K562 (cell line): ENCODE measurements at regions not wholly inside any gene's neighbourhood (a gene's known extent, or its start where the extent isn't known, plus 50 kb on each side); places are given as distances from the start of the nearest gene placed in this dataset.

ENCODE experiments used
- ATAC-seq: fragments of 200-7000 bp; cut with Tn5 transposase; 3 replicates; pipeline ENCODE4 v1.9.1; 2020; ENCODE audit warnings: moderate library complexity
- BruUV-seq: library from RNA; stranded (reverse); fragments of 400-500 nt; replicated peaks from 2 replicates; lab custom pipeline; 2021; lab: Mats Ljungman, UMichigan
- CTCF ChIA-PET: fragments of 300-600 bp; formaldehyde crosslinking; extraction: SDS; loops from one replicate; lab custom pipeline; 2021; ENCODE audit warnings: low intra/inter-chr PET ratio; lab: Yijun Ruan, JAX
- POLR2A ChIA-PET: fragments of 300-600, 350-650 bp; sonication (Branson Sonifier 250); formaldehyde crosslinking; extraction: SDS; loops from one replicate; lab custom pipeline; 2021; ENCODE audit warnings: antibody characterized with exemption, inconsistent platforms; lab: Yijun Ruan, JAX
- DNase-seq, 4 experiments: peaks; one replicate each; pipeline versions ENCODE4 v3.0.0 to v3.0.0-alpha.2; 2011 to 2018; ENCODE audit warnings: low spot score in 3 of 4, mixed read lengths in 3 of 4; ENCODE audit errors: extremely low read depth in 1 of 4
- FAIRE-seq: peaks from 2 replicates; lab custom pipeline; 2011; peaks lifted over from hg19 to GRCh38; lab: Jason Lieb, UNC
- H2AFZ ChIP-seq: 2 replicates; pipeline ENCODE4 v1.6.0; 2011; ENCODE audit warnings: low read depth, low read length, control low read depth, inconsistent platforms
- H3K27ac ChIP-seq: fragments of 200-600 bp; 3 replicates; pipeline ENCODE4 v1.8.0; 2011; ENCODE audit warnings: low read depth, mild to moderate bottlenecking, control low read depth, inconsistent platforms, low read length, moderate library complexity, mixed read lengths; ENCODE audit errors: extremely low read depth
- H3K27me3 ChIP-seq, 2 experiments: fragments of 300-600 bp in 1 of 2; 2 replicates in 1 of 2; 3 replicates in 1 of 2; pipeline versions ENCODE4 v1.6.0 to v1.8.0; 2011; ENCODE audit warnings: inconsistent platforms in 2 of 2, low read length in 2 of 2, mild to moderate bottlenecking in 1 of 2, mixed read lengths in 1 of 2, moderate library complexity in 1 of 2; ENCODE audit not compliant: control insufficient read depth in 2 of 2, insufficient read depth in 2 of 2
- H3K36me3 ChIP-seq: fragments of 300-600 bp; 3 replicates; pipeline ENCODE4 v1.8.0; 2011; ENCODE audit warnings: mild to moderate bottlenecking, low read length, inconsistent platforms; ENCODE audit not compliant: control insufficient read depth, insufficient read depth
- H3K4me1 ChIP-seq, 2 experiments: fragments of 200-600 bp in 1 of 2; replicated peaks in 1 of 2; 2 replicates in 1 of 2; 3 replicates in 1 of 2; pipeline versions ENCODE4 v1.5.1 to v1.8.0; 2011; ENCODE audit warnings: inconsistent platforms in 2 of 2, low read length in 2 of 2, mild to moderate bottlenecking in 1 of 2, mixed read lengths in 1 of 2, moderate library complexity in 1 of 2; ENCODE audit not compliant: control insufficient read depth in 2 of 2, insufficient read depth in 2 of 2
- H3K4me2 ChIP-seq: 2 replicates; pipeline ENCODE4 v1.6.1; 2011; ENCODE audit warnings: low read length, control low read depth, inconsistent platforms, mixed read lengths; ENCODE audit not compliant: insufficient read depth
- H3K4me3 ChIP-seq: fragments of 200-600 bp; sonication (generic), shearing (Covaris generic); 2 replicates; pipeline ENCODE4 v1.5.1; 2016; ENCODE audit warnings: control low read depth, inconsistent platforms
- H3K79me2 ChIP-seq: fragments of 200-600 bp; 3 replicates; pipeline ENCODE4 v1.8.0; 2011; ENCODE audit warnings: low read length, inconsistent platforms; ENCODE audit not compliant: control insufficient read depth, insufficient read depth
- H3K9ac ChIP-seq, 2 experiments: 2 replicates each; pipeline versions ENCODE4 v1.6.0 to v1.6.1; 2011; ENCODE audit warnings: low read depth in 2 of 2, low read length in 2 of 2, control low read depth in 1 of 2, inconsistent platforms in 1 of 2, mild to moderate bottlenecking in 1 of 2, mixed read lengths in 1 of 2; ENCODE audit not compliant: insufficient read depth in 1 of 2
- H3K9me1 ChIP-seq: one replicate; pipeline ENCODE4 v1.6.0; 2011; ENCODE audit warnings: inconsistent platforms, mild to moderate bottlenecking, low read length, moderate library complexity; ENCODE audit not compliant: control insufficient read depth, insufficient read depth
- H3K9me3 ChIP-seq: replicated peaks from 2 replicates; pipeline ENCODE4 v1.5.1; 2011; ENCODE audit warnings: low read depth, low read length, inconsistent platforms; ENCODE audit not compliant: control insufficient read depth, insufficient read depth
- H4K20me1 ChIP-seq: replicated peaks from 2 replicates; pipeline ENCODE4 v1.6.1; 2011; ENCODE audit warnings: low read length, inconsistent platforms, mixed read lengths; ENCODE audit not compliant: control insufficient read depth, insufficient read depth
- FOXK1 ChIP-seq: sonication (generic); formaldehyde crosslinking; IDR thresholded peaks from 2 replicates; pipeline ENCODE4 v1.8.0; 2022; ENCODE audit warnings: missing genetic modification reagents, mild to moderate bottlenecking, borderline replicate concordance
- KLF6 ChIP-seq: fragments of 250-450 bp; sonication (Bioruptor Pico); IDR thresholded peaks from 2 replicates; pipeline ENCODE4 v1.4.0; 2020; ENCODE audit warnings: mild to moderate bottlenecking, moderate library complexity, borderline replicate concordance
- MIER1 ChIP-seq: fragments of 450-650 bp; IDR thresholded peaks from 2 replicates; pipeline ENCODE4 v1.6.1; 2016; ENCODE audit warnings: antibody characterized with exemption, mild to moderate bottlenecking, low read depth
- PPARD ChIP-seq: fragments of 250-450 bp; sonication (Bioruptor Pico); IDR thresholded peaks from 2 replicates; pipeline ENCODE4 v1.8.0; 2022; ENCODE audit warnings: inconsistent platforms, mild to moderate bottlenecking, moderate library complexity
- RBFOX2 ChIP-seq: fragments of 200-400 bp; formaldehyde crosslinking; IDR thresholded peaks from 2 replicates; pipeline ENCODE4 v1.6.1; 2017; ENCODE audit warnings: low read depth, mild to moderate bottlenecking, low read length, moderate library complexity
- SAP30 ChIP-seq: fragments of 200-600 bp; sonication (generic); IDR thresholded peaks from 2 replicates; pipeline ENCODE4 v1.6.1; 2012; ENCODE audit warnings: borderline replicate concordance, low read depth, mild to moderate bottlenecking, moderate library complexity, low read length, control low read depth, inconsistent platforms; ENCODE audit not compliant: insufficient read depth, poor library complexity, severe bottlenecking
- SMARCB1 ChIP-seq: IDR thresholded peaks from 2 replicates; pipeline ENCODE4 v1.6.1; 2011; ENCODE audit warnings: improper control_type of control experiment, low read depth; ENCODE audit not compliant: insufficient read length
- ZFPM2 ChIP-seq: fragments of 250-450 bp; sonication (Bioruptor Pico); IDR thresholded peaks from 2 replicates; pipeline ENCODE4 v1.5.1; 2022; ENCODE audit warnings: mild to moderate bottlenecking
- ZNF324 ChIP-seq: fragments of 250-450 bp; sonication (Bioruptor Pico); IDR thresholded peaks from 2 replicates; pipeline ENCODE4 v1.4.0; 2020; ENCODE audit warnings: mild to moderate bottlenecking
- ZNF354B ChIP-seq: fragments of 250-450 bp; sonication (Bioruptor Pico); IDR thresholded peaks from 2 replicates; pipeline ENCODE4 v1.4.0; 2020
- ZNF436 ChIP-seq: fragments of 250-450, 450-650 bp; sonication (Bioruptor Pico); formaldehyde crosslinking; IDR thresholded peaks from 2 replicates; pipeline ENCODE4 v1.7.0; 2020; ENCODE audit warnings: mild to moderate bottlenecking
- WGBS: fragments of 100-300 bp; shearing (Covaris generic); methylation state at CpG from one replicate; pipeline ENCODE4 v1.1.6; 2016; ENCODE audit warnings: low coverage, mixed read lengths; ENCODE audit not compliant: insufficient coverage; ENCODE audit errors: missing lambda C conversion rate; 5-methylcytosine and 5-hydroxymethylcytosine counted together
- in situ Hi-C: fragments of 300-500 bp; cut with MboI; formaldehyde crosslinking; loops from 4 replicates; pipeline ENCODE4 v1.15.0; 2018; ENCODE audit warnings: inconsistent platforms, mixed read lengths
- intact Hi-C: fragments of 100-400 bp; cut with micrococcal nuclease; formaldehyde crosslinking; loops from 2 replicates; pipeline ENCODE4 v1.14.2; 2022
- TF ChIP-seq, protein P1 (sequence below): fragments of 200-800 bp; sonication (Bioruptor generic); IDR thresholded peaks from 2 replicates; pipeline ENCODE4 v1.6.1; 2017; ENCODE audit warnings: missing genetic modification characterization, missing compliant biosample characterization
- TF ChIP-seq, protein P2 (sequence below): sonication (generic); formaldehyde crosslinking; IDR thresholded peaks from 2 replicates; pipeline ENCODE4 v1.8.1; 2022; ENCODE audit warnings: missing genetic modification reagents
- TF ChIP-seq, protein P3 (sequence below): fragments of 450-650 bp; IDR thresholded peaks from 2 replicates; pipeline ENCODE4 v1.6.1; 2016; ENCODE audit warnings: borderline replicate concordance

DNA sequence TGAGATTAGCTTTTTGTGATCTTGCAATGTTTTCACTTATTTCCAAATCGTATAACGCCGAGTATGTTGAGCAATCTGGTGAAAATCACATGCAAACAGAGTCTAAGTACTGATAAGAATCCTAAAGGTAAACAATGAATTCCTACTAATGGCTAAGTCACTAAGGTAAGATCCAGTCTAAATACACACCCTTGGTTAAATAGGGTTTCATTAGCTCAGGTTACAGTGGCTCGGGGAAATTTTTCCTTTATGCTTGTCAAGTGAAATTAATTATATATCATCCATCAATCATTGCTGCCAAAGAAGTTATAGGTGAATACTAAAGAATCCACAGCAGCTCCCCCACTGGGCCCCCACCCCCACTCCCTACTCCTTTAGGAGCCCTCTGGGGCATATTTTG lies 139.3 kb downstream of the SOX2 start:
- intact Hi-C loops = no loop called here
- Histone ChIP-seq H3K27me3 (no peaks in the 10 kb centered on the region), H3K9me3 (no peaks in the 10 kb centered on the region), H3K4me1 (no peaks in the 10 kb centered on the region), H3K36me3 (no peaks in the 10 kb centered on the region), H2AFZ (no peak overlapping the region), H3K4me3 (no peak overlapping the region), H3K9me1 (no peaks in the 10 kb centered on the region), H3K4me2 (no peak overlapping the region), H3K9ac (no peak overlapping the region), H3K79me2 (no peaks in the 10 kb centered on the region), H4K20me1 (no peaks in the 10 kb centered on the region), H3K27ac (no peak overlapping the region)
- no peak for TF ChIP-seq ZNF324 (CRISPR knock-in tag)
- no peak for TF ChIP-seq ZNF436 (CRISPR knock-in tag)
- no peak for TF ChIP-seq PPARD
- TF ChIP-seq ZNF354B (CRISPR knock-in tag) = no peak
- no peak for TF ChIP-seq SAP30
- TF ChIP-seq, protein P1, sequence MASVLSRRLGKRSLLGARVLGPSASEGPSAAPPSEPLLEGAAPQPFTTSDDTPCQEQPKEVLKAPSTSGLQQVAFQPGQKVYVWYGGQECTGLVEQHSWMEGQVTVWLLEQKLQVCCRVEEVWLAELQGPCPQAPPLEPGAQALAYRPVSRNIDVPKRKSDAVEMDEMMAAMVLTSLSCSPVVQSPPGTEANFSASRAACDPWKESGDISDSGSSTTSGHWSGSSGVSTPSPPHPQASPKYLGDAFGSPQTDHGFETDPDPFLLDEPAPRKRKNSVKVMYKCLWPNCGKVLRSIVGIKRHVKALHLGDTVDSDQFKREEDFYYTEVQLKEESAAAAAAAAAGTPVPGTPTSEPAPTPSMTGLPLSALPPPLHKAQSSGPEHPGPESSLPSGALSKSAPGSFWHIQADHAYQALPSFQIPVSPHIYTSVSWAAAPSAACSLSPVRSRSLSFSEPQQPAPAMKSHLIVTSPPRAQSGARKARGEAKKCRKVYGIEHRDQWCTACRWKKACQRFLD = no peak
- TF ChIP-seq ZFPM2 (CRISPR knock-in tag) = no peak
- no peak for TF ChIP-seq KLF6 (CRISPR knock-in tag)
- TF ChIP-seq, protein P2, sequence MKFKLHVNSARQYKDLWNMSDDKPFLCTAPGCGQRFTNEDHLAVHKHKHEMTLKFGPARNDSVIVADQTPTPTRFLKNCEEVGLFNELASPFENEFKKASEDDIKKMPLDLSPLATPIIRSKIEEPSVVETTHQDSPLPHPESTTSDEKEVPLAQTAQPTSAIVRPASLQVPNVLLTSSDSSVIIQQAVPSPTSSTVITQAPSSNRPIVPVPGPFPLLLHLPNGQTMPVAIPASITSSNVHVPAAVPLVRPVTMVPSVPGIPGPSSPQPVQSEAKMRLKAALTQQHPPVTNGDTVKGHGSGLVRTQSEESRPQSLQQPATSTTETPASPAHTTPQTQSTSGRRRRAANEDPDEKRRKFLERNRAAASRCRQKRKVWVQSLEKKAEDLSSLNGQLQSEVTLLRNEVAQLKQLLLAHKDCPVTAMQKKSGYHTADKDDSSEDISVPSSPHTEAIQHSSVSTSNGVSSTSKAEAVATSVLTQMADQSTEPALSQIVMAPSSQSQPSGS (CRISPR knock-in tag) = no peak
- no peak for TF ChIP-seq RBFOX2
- TF ChIP-seq SMARCB1 = no peak
- TF ChIP-seq, protein P3, sequence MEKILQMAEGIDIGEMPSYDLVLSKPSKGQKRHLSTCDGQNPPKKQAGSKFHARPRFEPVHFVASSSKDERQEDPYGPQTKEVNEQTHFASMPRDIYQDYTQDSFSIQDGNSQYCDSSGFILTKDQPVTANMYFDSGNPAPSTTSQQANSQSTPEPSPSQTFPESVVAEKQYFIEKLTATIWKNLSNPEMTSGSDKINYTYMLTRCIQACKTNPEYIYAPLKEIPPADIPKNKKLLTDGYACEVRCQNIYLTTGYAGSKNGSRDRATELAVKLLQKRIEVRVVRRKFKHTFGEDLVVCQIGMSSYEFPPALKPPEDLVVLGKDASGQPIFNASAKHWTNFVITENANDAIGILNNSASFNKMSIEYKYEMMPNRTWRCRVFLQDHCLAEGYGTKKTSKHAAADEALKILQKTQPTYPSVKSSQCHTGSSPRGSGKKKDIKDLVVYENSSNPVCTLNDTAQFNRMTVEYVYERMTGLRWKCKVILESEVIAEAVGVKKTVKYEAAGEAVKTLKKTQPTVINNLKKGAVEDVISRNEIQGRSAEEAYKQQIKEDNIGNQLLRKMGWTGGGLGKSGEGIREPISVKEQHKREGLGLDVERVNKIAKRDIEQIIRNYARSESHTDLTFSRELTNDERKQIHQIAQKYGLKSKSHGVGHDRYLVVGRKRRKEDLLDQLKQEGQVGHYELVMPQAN = no peak
- no peak for TF ChIP-seq MIER1
- TF ChIP-seq FOXK1 = no peak
- FAIRE-seq = no peak
- POLR2A ChIA-PET = interaction anchor here (0.6 kb wide), 1 partner anchor 473 kb away, joined by 3 read pairs; no protein-coding TSS in a partner anchor
- DNase-seq = no peak
- 0% methylated on average over 4 of the region's 4 CpGs for WGBS
- BruUV-seq = no TSS peak
- CTCF ChIA-PET = no interaction called here
- in situ Hi-C loops = no loop called here
- no peak for ATAC-seq
